HTR-8/SVneo (cell line): ENCODE measurements at regions not wholly inside any gene's neighbourhood (a gene's known extent, or its start where the extent isn't known, plus 50 kb on each side); places are given as distances from the start of the nearest gene placed in this dataset.
"Not testable (repeated sequence)": the region's sequence is repeated elsewhere in the genome, so short reads cannot be mapped to it uniquely, and the experiment has no call there.

Experiments used
- DNase-seq: peaks from one replicate; pipeline ENCODE4 v3.0.0; 2011; ENCODE audit warnings: low spot score, mixed read lengths; ENCODE audit not compliant: insufficient read length
- FAIRE-seq: peaks from 2 replicates; lab custom pipeline; 2011; peaks lifted over from hg19 to GRCh38; lab: Jason Lieb, UNC

DNA sequence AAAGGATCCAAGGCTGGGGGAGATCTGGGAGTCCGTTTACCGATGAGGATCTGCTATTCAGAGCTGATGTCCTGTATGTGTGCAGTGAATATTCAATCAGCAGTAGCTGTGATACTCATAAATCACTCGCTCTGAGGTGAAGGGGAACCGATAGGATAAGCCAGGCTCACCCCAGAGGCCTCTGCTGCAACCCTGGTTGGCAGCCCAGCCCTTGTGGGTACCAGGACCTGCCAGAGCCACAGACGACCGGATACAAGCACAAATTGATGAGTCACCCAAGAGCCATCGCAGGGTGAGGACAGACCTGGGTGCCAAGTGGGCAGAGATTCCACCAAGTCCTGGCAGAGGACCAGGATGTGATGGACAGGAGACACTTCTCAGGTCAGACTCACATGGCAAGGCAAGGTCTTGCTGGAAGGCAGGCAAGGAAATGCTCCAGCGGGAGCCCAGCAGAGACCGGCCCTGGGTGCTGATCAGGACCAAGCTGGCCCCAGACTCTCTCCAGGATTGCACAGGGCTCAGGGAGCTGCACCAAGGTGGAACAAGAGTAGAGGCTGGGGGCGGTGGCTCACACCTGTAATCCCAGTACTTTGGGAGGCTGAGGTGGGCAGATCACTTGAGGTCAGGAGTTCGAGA lies 112.2 kb upstream of the ZNF479 start:
- peak; percentile 91 for FAIRE-seq
- not testable (repeated sequence) for DNase-seq

DNA sequence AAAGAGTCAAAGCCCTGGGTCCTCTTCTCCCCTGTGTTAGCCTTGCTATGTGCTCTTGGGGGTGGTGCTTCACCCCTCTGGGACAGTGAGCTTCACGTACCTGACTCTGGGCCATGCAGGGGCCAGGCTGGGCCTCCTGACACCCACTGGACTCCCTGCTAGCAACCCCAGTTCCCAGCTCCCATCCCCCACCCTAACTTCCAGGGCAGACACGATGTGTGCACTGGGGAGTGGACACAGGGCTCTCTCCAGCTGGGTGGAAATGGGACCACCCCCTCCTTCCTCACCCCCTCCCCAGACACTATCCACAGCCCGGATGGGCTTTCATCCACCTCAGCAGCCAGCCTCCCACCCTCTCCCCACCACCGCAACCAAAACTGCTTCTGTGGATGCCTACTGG lies 113.0 kb upstream of the ZNF479 start:
- FAIRE-seq (no peak), DNase-seq (no peak)

DNA sequence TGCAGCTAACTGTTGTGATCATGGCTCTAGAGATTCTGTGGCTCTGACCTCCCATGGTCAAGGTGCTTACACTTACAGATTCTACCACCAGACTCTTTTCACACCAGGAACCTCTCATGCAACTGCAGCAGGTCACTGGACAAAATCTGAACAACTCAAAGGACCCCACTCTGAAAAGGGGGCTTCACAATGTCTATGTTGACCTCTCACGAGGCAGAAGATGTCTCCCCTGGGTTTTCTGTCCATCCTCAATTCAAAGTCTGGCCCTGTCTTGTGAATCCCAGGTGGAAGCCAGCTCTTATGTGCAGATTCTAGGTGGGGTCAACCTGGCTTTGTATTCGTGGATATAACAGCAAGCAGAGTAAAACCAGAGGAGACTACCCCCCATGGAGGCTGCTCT lies 118.6 kb upstream of the ZNF479 start:
- DNase-seq (no peak), FAIRE-seq (no peak)

DNA sequence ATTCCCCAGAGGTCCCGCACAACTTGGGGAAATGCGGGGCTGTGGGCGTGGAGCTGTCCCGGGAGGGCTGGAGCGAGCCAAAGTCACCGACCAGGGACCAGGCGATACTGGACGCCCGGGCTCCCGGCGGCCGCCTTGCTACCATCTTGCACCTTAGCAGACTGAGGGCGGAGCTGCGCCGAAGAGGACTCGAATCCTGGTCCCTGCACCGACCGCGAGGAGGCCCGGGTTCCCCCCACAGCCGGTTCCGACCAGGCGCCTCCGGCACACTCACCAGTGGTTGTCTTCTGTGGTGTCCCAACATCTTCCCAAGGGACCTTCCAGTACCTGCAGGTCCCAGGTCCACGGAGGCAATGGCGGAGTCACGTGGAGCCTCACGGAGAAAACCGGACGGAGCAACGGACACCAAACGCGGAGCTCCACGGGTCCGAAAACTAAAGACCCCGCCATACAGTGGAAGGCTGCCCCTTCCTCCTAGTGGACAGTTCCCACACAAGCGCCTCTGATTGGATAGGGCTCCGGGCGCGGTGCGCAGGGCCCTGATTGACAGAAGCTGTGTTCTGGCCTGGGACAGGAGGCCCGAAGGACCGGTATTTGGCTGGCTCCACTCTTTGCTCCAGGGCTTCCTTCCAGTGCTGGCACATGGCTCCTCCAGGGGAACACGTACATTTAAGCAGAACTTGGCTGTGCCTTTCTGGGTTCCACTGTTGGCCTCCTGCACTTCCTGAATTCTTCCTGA lies 124.6 kb upstream of the ZNF479 start:
- DNase-seq, result no peak
- FAIRE-seq, result no peak

DNA sequence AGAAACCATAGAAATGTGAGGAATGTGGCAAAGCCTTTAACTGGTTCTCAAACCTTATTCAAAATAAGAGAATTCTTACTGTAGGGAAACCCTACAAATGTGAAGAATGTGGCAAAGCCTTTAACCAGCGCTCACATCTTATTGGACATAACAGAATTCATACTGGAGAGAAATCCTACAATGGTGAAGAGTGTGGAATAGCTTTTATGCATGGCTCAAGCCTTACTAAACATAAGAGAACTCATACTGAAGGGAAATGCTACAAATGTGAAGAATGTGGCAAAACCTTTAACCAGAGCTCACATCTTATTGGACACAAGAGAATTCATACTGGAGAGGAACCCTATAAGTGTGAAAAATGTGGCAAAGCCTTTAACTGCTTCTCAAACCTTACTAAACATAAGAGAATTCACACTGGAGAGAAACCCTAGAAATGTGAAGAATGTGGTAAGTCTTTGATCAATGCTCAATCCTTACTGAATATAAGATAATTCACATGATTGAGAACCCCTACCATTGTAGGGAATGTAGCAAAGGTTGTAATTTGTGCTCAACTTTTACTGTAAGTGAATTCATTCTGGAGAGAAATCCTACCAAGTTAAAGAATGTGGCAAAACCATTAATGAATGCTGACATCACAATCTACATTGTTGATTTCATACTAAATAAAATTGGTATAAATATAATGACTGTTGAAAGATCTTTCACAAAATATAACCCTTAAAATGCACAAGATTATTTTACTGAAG lies 142.5 kb upstream of the ZNF479 start:
- DNase-seq, result no peak
- FAIRE-seq, result no peak

DNA sequence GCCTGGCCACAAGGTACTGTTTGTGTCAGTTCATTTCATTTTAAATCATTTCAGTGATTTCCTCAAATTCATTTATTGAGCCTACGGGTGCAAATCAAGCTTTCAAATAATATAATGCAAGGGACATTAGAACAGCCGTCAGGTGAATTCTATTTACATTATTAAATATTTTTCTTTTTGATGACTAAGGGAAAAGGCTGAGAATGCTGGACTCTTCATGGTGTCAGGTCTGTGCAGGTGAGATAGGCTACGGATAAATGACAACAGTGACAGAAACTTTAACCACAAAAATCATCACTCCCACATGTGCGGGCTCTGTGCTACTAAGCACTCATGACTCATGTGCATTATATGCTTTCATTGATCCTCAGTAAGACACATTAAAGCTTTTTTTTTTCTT lies 149.2 kb upstream of the ZNF716 start:
- DNase-seq (no peak), FAIRE-seq (no peak)

DNA sequence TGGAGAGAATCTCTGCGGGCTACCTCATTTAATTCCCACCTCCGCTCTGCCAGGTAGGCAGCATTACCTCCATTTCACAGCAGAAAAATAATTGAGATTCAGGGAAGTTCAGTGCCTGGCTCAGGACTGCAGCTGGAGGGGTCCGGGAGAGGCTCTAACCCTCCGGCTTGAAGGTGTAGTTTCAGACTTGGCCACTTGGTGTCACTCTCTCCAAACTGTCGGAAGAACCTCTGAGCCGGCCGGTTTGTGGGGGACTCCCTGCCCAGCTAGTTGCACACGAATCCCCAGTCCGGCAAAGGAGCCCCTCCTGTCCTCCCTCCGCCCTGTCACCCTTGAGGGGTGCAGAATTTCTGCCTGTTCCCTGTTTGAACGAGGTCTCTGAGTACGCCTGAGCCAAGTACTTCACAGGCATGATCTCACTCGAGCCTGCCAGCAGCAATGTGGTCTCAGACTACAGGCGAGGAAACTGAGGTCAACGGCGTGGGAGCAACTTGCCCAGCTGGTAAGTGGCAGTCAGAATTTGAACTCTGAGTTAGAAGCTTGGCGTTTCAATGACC lies 144.7 kb upstream of the ZNF716 start:
- FAIRE-seq, result peak; percentile 83
- no peak for DNase-seq

DNA sequence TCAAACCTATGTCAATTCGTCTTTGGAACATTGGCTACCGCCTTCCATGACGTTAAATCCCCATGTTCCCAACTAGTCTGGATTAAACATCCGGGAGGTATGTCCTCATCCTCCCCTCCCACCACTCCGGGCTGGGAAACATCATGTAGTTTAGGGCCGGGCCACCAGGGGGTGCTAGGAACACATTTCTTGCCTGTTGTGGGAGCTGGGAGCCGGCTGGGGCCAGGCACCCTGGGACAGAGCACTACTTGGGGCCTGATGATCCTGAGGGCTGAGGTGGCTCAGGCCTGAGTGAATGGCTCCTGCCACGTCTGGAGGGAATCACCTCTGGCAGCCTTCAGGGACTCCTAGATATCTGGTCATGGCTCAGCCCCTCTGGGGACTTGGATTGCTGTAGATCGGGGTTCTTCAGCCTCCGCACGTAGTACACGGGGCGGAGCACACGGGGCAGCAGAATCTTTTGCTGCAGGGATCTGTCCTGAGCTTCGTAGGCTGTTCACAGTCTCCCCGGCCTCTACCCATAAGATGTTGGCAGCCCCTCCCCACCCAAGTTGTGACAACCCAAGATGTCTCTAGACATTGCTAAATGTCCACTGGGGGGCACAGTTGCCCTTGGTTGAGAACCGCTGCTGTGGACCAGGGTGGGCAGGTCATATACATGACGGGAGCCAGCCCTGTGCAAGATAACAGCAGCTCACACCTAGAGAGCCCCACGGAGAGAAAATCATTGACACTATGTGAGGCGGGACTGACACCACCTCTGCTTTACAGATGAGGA lies 141.2 kb upstream of the ZNF716 start:
- DNase-seq (no peak), FAIRE-seq (no peak)

DNA sequence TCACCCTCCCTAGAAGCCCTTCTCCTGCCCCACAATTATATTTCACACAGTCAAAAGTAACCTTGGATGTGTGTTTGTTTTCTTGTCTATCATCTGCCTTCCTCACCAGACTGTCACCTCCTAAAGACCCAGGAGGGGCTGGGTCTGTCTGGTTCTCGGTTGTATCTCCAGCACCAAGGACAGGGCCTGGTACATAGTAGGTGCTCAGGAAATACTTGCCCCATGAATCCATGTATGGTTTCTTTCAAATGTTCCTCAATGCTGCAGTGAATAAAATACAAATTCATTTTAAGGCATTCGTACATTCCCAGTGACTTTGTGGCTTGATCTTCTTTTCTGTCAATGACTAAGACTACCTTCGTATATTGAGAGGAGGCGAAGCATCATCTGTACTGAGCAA lies 122.9 kb upstream of the ZNF716 start:
- no peak for DNase-seq
- no peak for FAIRE-seq

DNA sequence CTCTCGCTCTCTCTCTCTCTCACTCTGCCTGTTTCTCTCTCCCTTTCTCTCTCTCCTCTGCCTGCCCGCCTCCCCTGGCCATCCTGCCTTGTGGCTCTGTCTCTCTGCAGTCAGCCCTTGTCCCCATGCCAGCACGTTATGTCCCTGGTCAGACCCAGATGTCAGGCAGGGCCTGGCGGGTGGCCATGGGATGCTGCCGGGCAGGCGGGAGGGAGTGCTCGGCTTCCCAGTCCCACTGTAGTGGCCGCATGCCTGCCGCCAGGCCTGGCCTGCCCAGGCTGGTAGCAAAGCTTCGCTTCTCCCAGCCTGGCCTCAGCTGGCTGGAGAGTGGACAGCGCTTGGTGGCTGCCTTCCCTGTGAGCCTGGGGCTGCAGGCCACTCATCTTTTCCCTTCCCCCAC lies 121.5 kb upstream of the ZNF716 start:
- DNase-seq (no peak), FAIRE-seq (no peak)

DNA sequence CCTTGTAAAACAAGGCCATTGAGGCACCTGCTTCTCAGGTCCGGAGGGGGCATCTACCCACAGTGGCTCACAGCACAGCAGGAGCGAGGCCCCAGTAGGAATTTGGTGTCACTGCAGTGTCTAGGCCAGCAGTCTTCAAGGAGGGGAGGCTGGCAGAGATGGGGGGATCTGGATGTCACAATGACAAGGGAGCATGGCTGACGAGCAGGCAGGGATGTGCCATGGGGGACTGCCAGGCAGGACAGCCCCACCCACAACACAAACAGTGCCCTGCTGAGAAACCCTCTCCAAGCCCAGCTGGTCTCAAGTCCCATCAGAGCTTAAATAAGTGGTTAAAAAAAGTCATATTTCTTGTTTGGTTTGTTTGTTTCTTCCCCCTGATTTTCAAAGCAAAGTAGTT lies 121.0 kb upstream of the ZNF716 start:
- DNase-seq, result no peak
- peak; percentile 40 for FAIRE-seq

DNA sequence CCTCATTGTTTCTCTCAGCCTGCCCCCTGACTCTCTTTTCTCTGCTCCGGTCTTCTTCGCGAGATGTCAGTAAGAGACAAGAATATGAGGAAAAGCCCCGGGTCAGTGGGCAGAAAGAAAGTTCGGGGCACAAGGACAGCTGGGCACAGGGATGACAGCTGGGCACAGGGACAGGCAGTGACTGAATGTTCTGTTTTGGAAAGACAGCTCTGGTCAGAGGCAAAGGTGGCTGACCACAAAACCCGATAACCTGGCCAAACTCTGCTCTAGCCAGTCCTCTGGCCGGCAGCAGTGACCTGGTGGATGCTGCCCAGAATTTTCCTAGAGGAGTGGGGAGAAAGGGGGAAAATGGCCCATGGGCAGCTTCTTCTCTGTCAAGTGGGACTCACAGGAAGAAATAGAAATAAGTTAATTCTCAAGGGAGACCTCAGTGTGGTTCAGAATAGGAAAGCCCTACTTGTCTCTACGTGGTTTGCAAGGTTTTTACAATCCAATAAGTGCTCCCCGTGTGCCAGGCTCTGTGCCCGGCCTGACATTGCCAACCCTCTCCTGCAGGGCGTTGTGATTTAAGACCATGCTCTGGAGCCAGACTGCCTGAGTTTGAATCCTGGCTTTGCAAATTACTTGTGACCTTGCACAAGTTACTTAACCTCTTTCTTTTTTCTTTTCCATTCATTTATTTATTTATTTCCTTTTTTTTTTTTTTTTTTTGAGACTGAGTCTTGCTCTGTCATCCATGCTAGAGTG lies 110.6 kb upstream of the ZNF716 start:
- no peak for DNase-seq
- no peak for FAIRE-seq

DNA sequence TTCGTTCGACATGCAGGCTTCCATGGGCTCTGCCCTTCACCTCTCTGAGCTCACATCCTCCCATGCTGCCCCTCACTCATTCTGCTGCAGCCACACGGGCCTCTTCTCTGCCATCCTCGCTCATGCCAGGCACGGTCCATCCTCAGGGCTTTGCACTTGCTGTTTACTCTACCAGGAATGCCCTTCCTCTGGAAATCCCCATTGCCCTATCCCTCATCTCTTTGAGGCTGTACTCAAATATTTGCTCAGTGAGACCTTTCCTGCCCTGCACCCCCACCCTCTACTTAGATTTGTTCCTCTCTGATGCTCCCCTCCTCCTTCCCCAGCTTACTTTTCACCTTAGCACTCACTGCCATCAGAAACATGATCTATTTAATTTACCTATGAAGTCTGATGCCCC lies 107.0 kb upstream of the ZNF716 start:
- FAIRE-seq (no peak), DNase-seq (no peak)

DNA sequence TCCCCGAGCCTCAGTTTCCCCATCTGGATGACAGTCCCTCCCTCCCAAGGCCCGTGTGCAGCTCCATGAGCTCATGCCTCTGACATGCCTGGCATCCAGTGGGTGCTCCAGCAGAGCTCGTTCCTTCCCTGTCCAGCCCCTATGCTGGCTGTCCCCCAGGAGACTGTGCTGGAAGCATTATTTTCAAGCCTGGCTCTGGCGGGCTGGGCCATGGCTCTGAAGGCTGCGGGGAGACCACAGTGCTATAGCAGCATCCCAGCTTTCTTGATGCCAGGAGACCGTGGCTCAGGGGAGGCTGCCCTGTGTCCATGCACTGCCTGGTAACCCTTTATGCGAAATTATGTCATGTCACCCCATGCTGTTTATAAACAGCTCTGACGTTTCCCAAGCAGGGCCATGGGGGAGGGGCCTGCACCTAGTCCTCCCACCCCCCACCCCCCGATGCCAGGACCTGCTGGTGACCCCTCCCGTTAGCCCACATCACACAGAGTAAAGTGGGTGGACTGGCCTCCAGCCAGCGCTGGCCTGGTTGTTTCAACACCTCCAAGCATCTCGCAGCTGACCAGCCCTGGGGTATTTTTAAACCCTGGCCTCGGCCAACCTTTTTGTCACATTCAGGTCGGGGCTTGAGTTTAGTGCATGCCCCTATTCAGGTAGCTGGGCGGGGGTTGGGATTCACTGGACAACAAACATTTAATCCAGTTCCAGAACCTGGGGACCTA lies 105.9 kb upstream of the ZNF716 start:
- no peak for FAIRE-seq
- no peak for DNase-seq

DNA sequence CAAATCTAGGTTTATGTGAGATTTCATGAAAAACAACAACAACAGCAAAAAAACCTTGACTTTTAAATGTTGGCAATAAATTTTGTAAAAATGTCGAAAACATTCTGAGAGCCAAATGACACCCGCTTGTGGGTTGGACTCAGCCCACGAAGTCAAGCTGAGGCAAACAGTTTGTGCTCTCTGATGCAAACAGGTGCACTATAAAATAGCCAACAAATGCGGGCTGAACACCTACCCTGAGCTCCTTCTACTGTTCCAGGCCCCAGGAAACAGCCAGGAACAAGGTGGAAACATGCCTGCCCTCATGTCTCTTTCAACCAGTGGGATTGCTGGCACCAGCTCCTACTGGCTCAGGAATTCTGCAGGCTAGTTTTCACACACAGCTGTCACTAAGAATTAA lies 105.0 kb upstream of the ZNF716 start:
- FAIRE-seq, result no peak
- DNase-seq, result no peak

DNA sequence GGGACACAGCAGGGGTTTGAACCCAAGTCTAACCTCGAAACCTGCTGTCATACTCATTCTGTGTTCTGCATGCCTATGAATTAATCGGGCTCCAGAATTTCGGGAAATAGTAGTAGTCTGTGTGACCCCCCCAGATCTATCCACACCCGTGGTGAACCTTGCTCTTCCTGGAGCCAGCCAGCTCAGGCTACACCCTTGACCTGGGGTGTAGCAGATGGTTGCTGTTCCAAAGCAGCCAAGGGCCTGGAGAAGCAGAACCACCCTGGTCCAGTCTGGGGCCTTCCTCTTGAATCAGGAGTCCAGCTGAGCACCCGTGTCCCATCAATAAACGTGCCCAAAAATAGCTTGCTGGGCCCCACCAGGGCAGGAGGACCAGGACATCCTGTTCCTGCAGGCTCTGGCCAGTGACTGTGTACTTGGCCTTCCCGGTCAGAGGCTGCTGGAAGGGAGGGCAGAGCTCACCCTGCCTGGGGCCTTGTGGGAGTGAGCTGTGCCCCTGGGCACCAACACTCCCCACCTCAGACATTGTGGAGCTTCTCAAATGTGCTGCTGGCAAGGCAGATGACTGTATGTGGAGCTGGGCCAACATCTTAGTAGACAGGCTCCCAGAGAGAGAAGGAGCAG lies 101.2 kb upstream of the ZNF716 start:
- DNase-seq (no peak), FAIRE-seq (no peak)

DNA sequence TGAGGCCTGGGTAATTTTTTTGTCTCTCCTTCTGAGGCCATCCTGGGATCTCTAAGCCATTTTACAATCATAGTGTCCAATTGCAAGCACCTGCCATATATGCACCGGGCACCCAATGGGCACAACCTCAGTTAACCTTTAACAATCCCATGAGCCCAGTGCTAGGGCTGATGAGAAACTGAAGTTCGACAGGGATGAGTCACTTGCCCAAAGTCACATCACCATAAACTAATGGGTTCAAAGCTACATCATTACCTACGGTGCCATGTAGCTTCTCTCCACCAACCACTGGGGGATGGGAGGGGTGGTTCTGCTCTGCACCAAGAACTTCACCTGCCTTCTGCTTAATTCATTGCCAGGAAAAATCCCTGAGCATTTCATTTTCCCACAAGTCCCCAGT lies 95.8 kb upstream of the ZNF716 start:
- DNase-seq, result no peak
- FAIRE-seq, result no peak

DNA sequence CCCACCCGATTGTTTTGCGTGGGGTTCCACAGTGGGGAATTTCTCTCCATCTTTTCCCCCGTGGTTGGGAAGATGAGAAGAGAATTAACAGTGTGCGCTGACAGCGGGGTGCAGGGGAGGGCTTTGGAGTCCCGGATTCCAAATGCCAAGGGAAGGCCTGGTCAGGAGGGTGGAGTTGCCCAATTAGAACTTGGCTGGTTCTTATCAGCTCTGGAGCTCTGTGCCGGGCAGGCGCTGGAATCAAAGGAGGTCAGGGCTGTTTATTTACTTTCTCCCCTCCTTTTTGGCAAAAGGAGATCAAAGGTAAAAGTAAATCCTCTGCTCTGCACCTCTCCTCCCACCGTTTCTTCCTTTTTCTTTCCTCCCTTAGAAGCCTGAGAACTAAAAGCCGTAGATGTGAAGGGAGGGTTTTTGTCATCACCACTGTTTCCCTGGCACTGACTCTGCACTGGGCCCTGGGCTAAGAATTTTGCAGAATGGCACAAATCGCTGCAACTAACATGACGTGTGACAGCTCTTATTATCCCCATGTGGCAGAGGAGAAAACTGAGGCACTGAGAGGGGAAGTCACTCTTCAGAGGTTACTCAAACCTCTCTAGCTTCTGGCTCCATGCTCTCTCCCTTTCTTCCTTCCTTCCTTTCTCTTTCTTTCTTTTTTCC lies 95.2 kb upstream of the ZNF716 start:
- DNase-seq (no peak), FAIRE-seq (no peak)
